Esophagus (tissue), 2 donors: ENCODE measurements at regions not wholly inside any gene's neighbourhood (a gene's known extent, or its start where the extent isn't known, plus 50 kb on each side); places are given as distances from the start of the nearest gene placed in this dataset.

Experiments
- H3K27ac ChIP-seq, 2 donors: one replicate each; pipeline ENCODE4 v1.5.1; 2013; ENCODE audit warnings: low read depth in 2 of 2, mild to moderate bottlenecking in 2 of 2, inconsistent platforms in 1 of 2, low read length in 1 of 2, moderate library complexity in 1 of 2
- H3K27me3 ChIP-seq, 2 donors: one replicate each; pipeline ENCODE4 v1.6.1; 2013; ENCODE audit warnings: low read length in 2 of 2, control low read depth in 1 of 2, mild to moderate bottlenecking in 1 of 2; ENCODE audit not compliant: insufficient read depth in 2 of 2, control insufficient read depth in 1 of 2
- H3K36me3 ChIP-seq, 2 donors: one replicate each; pipeline ENCODE4 v1.6.1; 2013; ENCODE audit warnings: low read length in 1 of 2; ENCODE audit not compliant: control insufficient read depth in 2 of 2, insufficient read depth in 2 of 2
- H3K4me1 ChIP-seq, 2 donors: one replicate each; pipeline ENCODE4 v1.6.1; 2013; ENCODE audit warnings: low read length in 1 of 2; ENCODE audit not compliant: control insufficient read depth in 2 of 2, insufficient read depth in 2 of 2
- H3K4me3 ChIP-seq, 2 donors: one replicate each; pipeline ENCODE4 v1.5.1; 2013; ENCODE audit warnings: low read length in 2 of 2, mild to moderate bottlenecking in 2 of 2, low read depth in 1 of 2, moderate library complexity in 1 of 2
- H3K9me3 ChIP-seq, 2 donors: one replicate each; pipeline ENCODE4 v1.6.1; 2013; ENCODE audit warnings: mild to moderate bottlenecking in 2 of 2, low read depth in 1 of 2, low read length in 1 of 2, moderate library complexity in 1 of 2; ENCODE audit not compliant: control insufficient read depth in 2 of 2, insufficient read depth in 1 of 2
- WGBS, 2 donors: extraction: QIAGEN DNeasy Blood & Tissue Kit; methylation state at CpG; one replicate each; pipeline ENCODE4 v1.1.7; 2013; 5-methylcytosine and 5-hydroxymethylcytosine counted together
- donor health status: healthy with polysubstance abuse.
- donor health status: Bipolar disorder and iron deficiency.

- 33 to 36% methylated on average over 1 of the region's 1 CpG for WGBS, 2 donors
- no peaks in the 10 kb centered on the region for H3K36me3 ChIP-seq
- H3K27ac ChIP-seq, result no peak overlapping the region
- H3K27me3 ChIP-seq, result no peaks in the 10 kb centered on the region
- no peak overlapping the region for H3K4me3 ChIP-seq
- peaks cover 0 to 3% of the 10 kb centered on the region in 2 donors for H3K9me3 ChIP-seq
- H3K4me1 ChIP-seq, result no peaks in the 10 kb centered on the region
These were observed 114.3 kb downstream of the NKX6-1 start for GRCh38 chr4:84384801-84385200.

GRCh38 chr4:84381759-84382158 lies 117.3 kb downstream of the NKX6-1 start:
- Histone ChIP-seq H3K27ac (no peak overlapping the region), H3K9me3 (peaks cover 0 to 3% of the 10 kb centered on the region in 2 donors), H3K27me3 (no peaks in the 10 kb centered on the region), H3K4me3 (no peak overlapping the region), H3K4me1 (no peaks in the 10 kb centered on the region), H3K36me3 (no peaks in the 10 kb centered on the region)

- Histone ChIP-seq H3K9me3 (peaks cover 0 to 3% of the 10 kb centered on the region in 2 donors), H3K4me3 (no peak overlapping the region), H3K4me1 (no peaks in the 10 kb centered on the region), H3K27ac (no peak overlapping the region), H3K36me3 (no peaks in the 10 kb centered on the region), H3K27me3 (no peaks in the 10 kb centered on the region)
- 64 to 72% methylated on average over 13 of the region's 13 CpGs for WGBS, 2 donors
These were observed 119.0 kb downstream of the NKX6-1 start for GRCh38 chr4:84379917-84380641.

GRCh38 chr4:84378983-84379382 lies 120.1 kb downstream of the NKX6-1 start:
- 57 to 65% methylated on average over 4 of the region's 4 CpGs for WGBS, 2 donors
- no peak overlapping the region for H3K4me3 ChIP-seq
- H3K9me3 ChIP-seq, result peaks cover 0 to 3% of the 10 kb centered on the region in 2 donors
- no peak overlapping the region for H3K27ac ChIP-seq
- H3K36me3 ChIP-seq, result no peaks in the 10 kb centered on the region
- no peaks in the 10 kb centered on the region for H3K27me3 ChIP-seq
- no peaks in the 10 kb centered on the region for H3K4me1 ChIP-seq

- Histone ChIP-seq H3K36me3 (no peaks in the 10 kb centered on the region), H3K4me1 (no peaks in the 10 kb centered on the region), H3K4me3 (no peak overlapping the region), H3K27ac (no peak overlapping the region), H3K27me3 (no peaks in the 10 kb centered on the region), H3K9me3 (peaks cover 0 to 3% of the 10 kb centered on the region in 2 donors)
- 78 to 87% methylated on average over 5 of the region's 5 CpGs for WGBS, 2 donors
These were observed 120.7 kb downstream of the NKX6-1 start for GRCh38 chr4:84378356-84378755.

- 78 to 93% methylated on average over 2 of the region's 2 CpGs for WGBS, 2 donors
- no peaks in the 10 kb centered on the region for H3K27me3 ChIP-seq
- H3K9me3 ChIP-seq, result no peaks in the 10 kb centered on the region
- H3K36me3 ChIP-seq, result no peaks in the 10 kb centered on the region
- H3K4me1 ChIP-seq, result no peaks in the 10 kb centered on the region
- no peak overlapping the region for H3K4me3 ChIP-seq
- no peak overlapping the region for H3K27ac ChIP-seq
These were observed 132.2 kb downstream of the NKX6-1 start for GRCh38 chr4:84366907-84367306.

- peaks cover 4% of the 10 kb centered on the region in 2 donors for H3K9me3 ChIP-seq
- H3K36me3 ChIP-seq, result no peaks in the 10 kb centered on the region
- no peak overlapping the region for H3K27ac ChIP-seq
- 40 to 45% methylated on average over 3 of the region's 3 CpGs for WGBS, 2 donors
- no peaks in the 10 kb centered on the region for H3K27me3 ChIP-seq
- H3K4me3 ChIP-seq, result no peak overlapping the region
- H3K4me1 ChIP-seq, result no peaks in the 10 kb centered on the region
These were observed 132.9 kb downstream of the NKX6-1 start for GRCh38 chr4:84366161-84366560.

- Histone ChIP-seq H3K9me3 (peaks cover 4% of the 10 kb centered on the region in 2 donors), H3K4me3 (no peak overlapping the region), H3K36me3 (no peaks in the 10 kb centered on the region), H3K27me3 (no peaks in the 10 kb centered on the region), H3K27ac (no peak overlapping the region), H3K4me1 (no peaks in the 10 kb centered on the region)
- 76 to 78% methylated on average over 10 of the region's 10 CpGs for WGBS, 2 donors
These were observed 136.0 kb downstream of the NKX6-1 start for GRCh38 chr4:84362896-84363655.

- no peaks in the 10 kb centered on the region for H3K27me3 ChIP-seq
- peaks cover 4 to 14% of the 10 kb centered on the region in 2 donors for H3K9me3 ChIP-seq
- no peak overlapping the region for H3K27ac ChIP-seq
- H3K4me1 ChIP-seq, result peaks cover 0 to 2% of the 10 kb centered on the region in 2 donors
- H3K4me3 ChIP-seq, result no peak overlapping the region
- 67 to 77% methylated on average over 3 of the region's 3 CpGs for WGBS, 2 donors
- H3K36me3 ChIP-seq, result no peaks in the 10 kb centered on the region
These were observed 156.9 kb downstream of the NKX6-1 start for GRCh38 chr4:84342161-84342560.

- Histone ChIP-seq H3K27me3 (no peaks in the 10 kb centered on the region), H3K27ac (no peak overlapping the region), H3K9me3 (peaks cover 4 to 14% of the 10 kb centered on the region in 2 donors), H3K4me1 (peaks cover 0 to 2% of the 10 kb centered on the region in 2 donors), H3K36me3 (no peaks in the 10 kb centered on the region), H3K4me3 (no peak overlapping the region)
These were observed 157.5 kb downstream of the NKX6-1 start for GRCh38 chr4:84341559-84341958.
